ENCODE measurements at regions not wholly inside any gene's neighbourhood (a gene's known extent, or its start where the extent isn't known, plus 50 kb on each side); places are given as distances from the start of the nearest gene placed in this dataset.

DNA sequence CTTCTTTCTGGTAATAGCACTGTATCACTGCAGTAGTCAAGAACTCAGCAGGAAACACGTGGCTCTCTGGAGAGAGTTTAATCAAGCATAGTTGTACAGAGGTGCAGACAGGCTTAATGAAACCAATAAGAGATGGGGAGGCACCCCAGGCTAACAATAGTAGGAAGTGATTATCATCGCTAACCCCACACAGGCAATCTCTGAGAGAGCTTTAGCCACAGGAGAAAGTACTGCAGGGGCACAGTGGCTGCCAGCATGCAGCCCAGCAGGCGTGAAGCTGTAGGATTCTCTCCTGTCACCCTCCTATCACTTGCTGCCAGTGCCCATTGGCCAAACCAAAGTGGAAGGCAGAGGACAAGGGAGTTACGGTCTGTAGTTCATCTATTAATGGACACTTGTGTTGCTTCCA is 450.0 kb upstream of the RASGEF1B start:
- 58 to 72% (median 62%) methylated on average over 3 to 4 of the region's 4 CpGs for WGBS, 5 donors
- no peak overlapping the region for H3K4me3 ChIP-seq
- TF ChIP-seq POLR2A (IDR thresholded peaks at IDR 0.05) (no peak), POLR2AphosphoS5 (IDR thresholded peaks at IDR 0.05) (no peak), CTCF (IDR thresholded peaks at IDR 0.05 in 8 of 11, conservative IDR thresholded peaks at IDR 0.05 in 3 of 11) (no peak)
- no peaks in the 10 kb centered on the region for H3K4me1 ChIP-seq
- H3K36me3 ChIP-seq, result no peaks in the 10 kb centered on the region
- H3K9me3 ChIP-seq, result no peaks in the 10 kb centered on the region
- intact Hi-C loops (cut with DNase I; ENCODE audit: low total_unique reads), result no loop called here
- no peak for DNase-seq
- no peak overlapping the region for H3K27ac ChIP-seq
- no peaks in the 10 kb centered on the region for H3K27me3 ChIP-seq (replicated peaks in 1 of 7)

GRCh38 chr4:81919810-81920209 is 448.1 kb upstream of the RASGEF1B start:
- 90 to 100% (median 100%) methylated on average over 1 of the region's 1 CpG for WGBS, 5 donors
- DNase-seq, result no peak

DNA sequence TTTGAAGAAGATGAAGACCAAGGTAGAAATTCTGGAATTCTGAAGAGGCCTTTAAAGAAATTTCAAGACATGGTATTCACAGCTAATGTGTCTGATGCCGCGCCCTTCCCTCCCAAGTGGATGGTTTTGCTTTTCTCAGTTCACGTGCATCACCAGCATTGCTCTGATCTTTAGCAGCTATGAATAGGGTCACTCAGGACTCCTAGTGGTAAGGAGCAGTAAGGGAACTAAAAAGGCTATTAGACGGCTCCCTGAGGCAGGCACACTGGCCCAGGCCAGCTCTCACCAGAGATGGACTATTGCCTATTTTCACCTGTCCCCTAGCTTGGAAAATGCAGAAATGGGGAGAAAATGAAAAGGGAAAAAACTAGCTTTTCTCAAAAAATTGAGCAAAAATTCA is 447.5 kb upstream of the RASGEF1B start:
- WGBS, 5 donors, result 51 to 70% (median 55%) methylated on average over 4 of the region's 4 CpGs
- Histone ChIP-seq H3K9me3 (no peaks in the 10 kb centered on the region), H3K27me3 (replicated peaks in 1 of 7) (no peaks in the 10 kb centered on the region), H3K4me1 (no peaks in the 10 kb centered on the region), H3K27ac (no peak overlapping the region), H3K36me3 (no peaks in the 10 kb centered on the region), H3K4me3 (no peak overlapping the region)
- TF ChIP-seq POLR2AphosphoS5 (IDR thresholded peaks at IDR 0.05) (no peak), CTCF (IDR thresholded peaks at IDR 0.05 in 8 of 11, conservative IDR thresholded peaks at IDR 0.05 in 3 of 11) (peak in 7 of 11 experiments; percentile 10 to 47 (median 27)), POLR2A (IDR thresholded peaks at IDR 0.05) (no peak)
- intact Hi-C loops (cut with DNase I; ENCODE audit: low total_unique reads), result no loop called here
- no peak for DNase-seq

More at GRCh38 chr4:81919810-81920209, 448.1 kb upstream of the RASGEF1B start:
- Histone ChIP-seq H3K4me1 (no peaks in the 10 kb centered on the region), H3K27me3 (replicated peaks in 1 of 7) (no peaks in the 10 kb centered on the region), H3K27ac (no peak overlapping the region), H3K36me3 (no peaks in the 10 kb centered on the region), H3K9me3 (no peaks in the 10 kb centered on the region), H3K4me3 (no peak overlapping the region)
- intact Hi-C loops (cut with DNase I; ENCODE audit: low total_unique reads), result no loop called here
- no peak for TF ChIP-seq POLR2A (IDR thresholded peaks at IDR 0.05)
- TF ChIP-seq CTCF (IDR thresholded peaks at IDR 0.05 in 8 of 11, conservative IDR thresholded peaks at IDR 0.05 in 3 of 11), result no peak
- no peak for TF ChIP-seq POLR2AphosphoS5 (IDR thresholded peaks at IDR 0.05)

DNA sequence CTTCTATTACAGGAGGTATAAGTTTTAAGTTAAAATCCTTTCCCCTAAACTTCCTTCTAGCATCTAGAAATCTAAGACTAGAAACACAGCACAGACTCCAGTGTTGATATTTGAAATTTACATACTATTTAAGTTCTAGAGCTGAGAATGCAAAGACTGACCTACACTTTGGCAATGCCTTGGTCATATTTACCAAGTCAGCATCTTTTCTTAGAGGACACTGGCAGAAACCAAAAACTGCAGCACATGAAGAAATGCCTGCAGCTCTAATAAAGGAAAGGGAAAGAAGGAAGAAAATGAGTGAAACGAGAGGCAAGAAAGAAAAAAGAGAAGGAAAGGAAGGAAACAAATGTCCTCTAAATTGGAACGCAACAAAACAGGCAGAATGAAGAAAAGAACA is 443.7 kb upstream of the RASGEF1B start:
- Histone ChIP-seq H3K4me3 (no peak overlapping the region), H3K36me3 (no peaks in the 10 kb centered on the region), H3K4me1 (peaks cover 0 to 4% (median 0%) of the 10 kb centered on the region in 6 donors), H3K9me3 (no peaks in the 10 kb centered on the region), H3K27me3 (replicated peaks in 1 of 7) (peaks cover 0 to 8% (median 0%) of the 10 kb centered on the region in 7 donors), H3K27ac (no peak overlapping the region)
- WGBS, 5 donors, result 63 to 70% (median 66%) methylated on average over 2 of the region's 2 CpGs
- no peak for TF ChIP-seq POLR2AphosphoS5 (IDR thresholded peaks at IDR 0.05)
- TF ChIP-seq POLR2A (IDR thresholded peaks at IDR 0.05), result no peak
- TF ChIP-seq CTCF (IDR thresholded peaks at IDR 0.05 in 8 of 11, conservative IDR thresholded peaks at IDR 0.05 in 3 of 11), result no peak
- intact Hi-C loops (cut with DNase I; ENCODE audit: low total_unique reads), result no loop called here
- no peak for DNase-seq

Measured in spleen (tissue), 11 donors.